ENCODE measurements at regions not wholly inside any gene's neighbourhood (a gene's known extent, or its start where the extent isn't known, plus 50 kb on each side); places are given as distances from the start of the nearest gene placed in this dataset.
"Not testable (repeated sequence)": the region's sequence is repeated elsewhere in the genome, so short reads cannot be mapped to it uniquely, and the experiment has no call there.

DNA sequence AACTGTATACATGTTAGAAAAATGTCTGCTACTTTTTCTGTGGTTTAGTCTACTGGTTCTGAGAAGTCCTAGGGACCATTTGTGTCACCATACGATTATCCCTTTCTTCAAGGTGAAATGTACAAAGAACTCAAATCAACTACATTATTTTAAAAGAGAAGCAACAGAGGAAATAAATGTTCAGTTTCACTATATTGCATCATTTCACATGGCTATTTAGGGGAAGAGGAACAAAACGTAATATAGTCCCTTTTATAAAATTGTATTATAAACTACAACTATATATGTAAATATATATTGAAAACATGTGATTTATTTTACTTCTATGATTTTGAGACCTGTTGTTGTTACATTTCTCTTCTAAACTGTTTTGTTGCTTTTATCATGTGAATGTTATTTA, 1308.0 kb downstream of the EPHA7 start:
- Histone ChIP-seq H3K36me3 (no peaks in the 10 kb centered on the region), H3K27me3 (no peaks in the 10 kb centered on the region)
- no peak for ATAC-seq (ENCODE audit: low FRiP score in 2 of 2)

DNA sequence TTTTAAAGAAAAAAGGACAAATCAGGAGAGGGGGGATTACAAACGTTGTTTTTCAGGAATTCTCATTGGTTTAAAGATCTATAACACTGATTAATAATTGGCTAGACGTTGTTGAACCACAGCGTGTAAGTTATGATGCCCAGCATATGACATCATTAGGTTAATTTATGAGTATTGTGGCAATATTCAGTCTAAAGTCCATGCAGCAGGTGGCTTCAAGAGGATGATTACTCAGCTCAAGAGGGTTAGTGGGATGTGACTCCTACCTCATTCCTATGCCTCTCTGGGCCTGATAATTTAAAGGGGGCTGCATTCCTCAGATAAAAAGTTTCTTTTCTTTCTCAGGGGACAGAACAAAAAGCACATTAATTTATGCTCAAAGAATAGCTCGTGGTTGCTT, 1309.0 kb downstream of the EPHA7 start:
- WGBS, 2 donors: 39 to 43% methylated on average over 4 of the region's 4 CpGs
- TF ChIP-seq CTCF (IDR thresholded peaks at IDR 0.05) (no peak), POLR2A (IDR thresholded peaks at IDR 0.05) (no peak), POLR2AphosphoS5 (IDR thresholded peaks at IDR 0.05) (no peak), EP300 (IDR thresholded peaks at IDR 0.05) (no peak)
- ATAC-seq (ENCODE audit: low FRiP score in 2 of 2) (no peak), DNase-seq (no peak)
- Histone ChIP-seq H3K4me3 (no peak overlapping the region), H3K36me3 (no peaks in the 10 kb centered on the region), H3K4me1 (no peaks in the 10 kb centered on the region), H3K9me3 (no peaks in the 10 kb centered on the region), H3K27me3 (no peaks in the 10 kb centered on the region), H3K27ac (no peak overlapping the region)

More for the DNA sequence above, 1308.0 kb downstream of the EPHA7 start:
- H3K4me3 ChIP-seq: no peak overlapping the region
- DNase-seq: no peak
- H3K27ac ChIP-seq: no peak overlapping the region
- H3K9me3 ChIP-seq: no peaks in the 10 kb centered on the region
- no peaks in the 10 kb centered on the region for H3K4me1 ChIP-seq
- 60 to 69% methylated on average over 2 of the region's 2 CpGs for WGBS, 2 donors
- TF ChIP-seq POLR2AphosphoS5 (IDR thresholded peaks at IDR 0.05) (no peak), CTCF (IDR thresholded peaks at IDR 0.05) (no peak), EP300 (IDR thresholded peaks at IDR 0.05) (no peak), POLR2A (IDR thresholded peaks at IDR 0.05) (no peak)

GRCh38 chr6:92109956-92110355, 1309.4 kb downstream of the EPHA7 start:
- ATAC-seq (ENCODE audit: low FRiP score in 2 of 2) (peak in 1 of 2 donors; percentile 21), DNase-seq (no peak)
- no peak overlapping the region for H3K27ac ChIP-seq
- no peaks in the 10 kb centered on the region for H3K36me3 ChIP-seq
- no peaks in the 10 kb centered on the region for H3K4me1 ChIP-seq
- WGBS, 2 donors: 71 to 78% methylated on average over 5 of the region's 5 CpGs
- H3K27me3 ChIP-seq: no peaks in the 10 kb centered on the region
- H3K4me3 ChIP-seq: no peak overlapping the region
- no peak for TF ChIP-seq POLR2A (IDR thresholded peaks at IDR 0.05)
- no peak for TF ChIP-seq CTCF (IDR thresholded peaks at IDR 0.05)
- TF ChIP-seq EP300 (IDR thresholded peaks at IDR 0.05): no peak
- no peak for TF ChIP-seq POLR2AphosphoS5 (IDR thresholded peaks at IDR 0.05)
- no peaks in the 10 kb centered on the region for H3K9me3 ChIP-seq

DNA sequence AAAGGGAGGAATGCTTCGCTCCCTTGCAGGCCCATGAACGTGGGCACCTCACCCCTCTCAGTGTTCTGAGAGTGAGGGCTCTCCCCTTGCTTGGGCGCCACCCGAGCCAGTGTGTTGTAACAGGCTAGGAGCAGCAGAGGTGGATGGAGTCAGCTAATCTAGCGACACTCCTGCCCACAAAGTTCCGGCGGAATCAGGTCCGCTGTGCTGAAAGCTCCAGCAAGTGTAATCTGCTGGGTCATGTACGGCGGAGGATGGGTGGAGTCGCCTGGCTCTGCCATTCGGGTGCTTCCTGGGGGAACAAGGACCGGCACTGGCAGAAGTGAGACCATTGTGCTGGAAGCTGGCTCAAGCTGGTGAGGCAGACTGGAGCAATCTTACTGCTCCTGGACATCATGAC, 1310.1 kb downstream of the EPHA7 start:
- H3K4me1 ChIP-seq: no peaks in the 10 kb centered on the region
- no peaks in the 10 kb centered on the region for H3K27me3 ChIP-seq
- WGBS, 2 donors: 90 to 95% methylated on average over 7 to 13 of the region's 13 CpGs
- ATAC-seq (ENCODE audit: low FRiP score in 2 of 2) (peak in 1 of 2 donors; percentile 63), DNase-seq (peak in 1 of 2 donors; percentile 3)
- no peaks in the 10 kb centered on the region for H3K9me3 ChIP-seq
- H3K36me3 ChIP-seq: no peaks in the 10 kb centered on the region
- H3K27ac ChIP-seq: no peak overlapping the region
- H3K4me3 ChIP-seq: no peak overlapping the region
- TF ChIP-seq CTCF (IDR thresholded peaks at IDR 0.05) (no peak), EP300 (IDR thresholded peaks at IDR 0.05) (no peak), POLR2A (IDR thresholded peaks at IDR 0.05) (no peak), POLR2AphosphoS5 (IDR thresholded peaks at IDR 0.05) (no peak)

DNA sequence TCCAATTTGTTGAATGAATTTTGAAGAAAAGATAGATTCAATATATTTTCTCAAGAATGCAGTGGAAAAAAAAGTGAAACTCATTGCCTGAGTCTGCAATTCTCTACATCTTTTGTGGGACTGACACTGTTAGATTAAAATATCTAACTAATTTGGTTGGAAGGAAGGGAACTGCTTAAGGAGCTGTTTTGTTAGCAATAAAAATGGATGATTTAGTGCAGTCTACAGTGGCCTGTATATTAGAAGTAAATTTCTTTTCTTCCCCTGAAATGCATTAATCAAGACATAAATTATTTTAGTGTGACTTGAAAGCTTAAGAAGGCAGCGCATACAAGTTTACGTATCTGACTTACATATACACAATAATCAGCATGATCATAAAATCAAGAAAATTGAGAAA, 1332.6 kb downstream of the EPHA7 start:
- Histone ChIP-seq H3K4me1 (no peaks in the 10 kb centered on the region), H3K27me3 (no peaks in the 10 kb centered on the region), H3K27ac (no peak overlapping the region), H3K36me3 (no peaks in the 10 kb centered on the region), H3K4me3 (no peak overlapping the region), H3K9me3 (peaks cover 0 to 3% (median 0%) of the 10 kb centered on the region in 4 donors)
- WGBS, 2 donors: 91% methylated on average over 2 of the region's 2 CpGs
- no peak for TF ChIP-seq CTCF (IDR thresholded peaks at IDR 0.05)
- TF ChIP-seq EP300 (IDR thresholded peaks at IDR 0.05): no peak
- no peak for TF ChIP-seq POLR2A (IDR thresholded peaks at IDR 0.05)
- no peak for TF ChIP-seq POLR2AphosphoS5 (IDR thresholded peaks at IDR 0.05)
- DNase-seq (no peak), ATAC-seq (ENCODE audit: low FRiP score in 2 of 2) (no peak)

GRCh38 chr6:92083914-92084313, 1335.4 kb downstream of the EPHA7 start:
- H3K9me3 ChIP-seq; DNase-seq; ATAC-seq (ENCODE audit: low FRiP score in 2 of 2); H3K27ac ChIP-seq; H3K27me3 ChIP-seq; H3K4me1 ChIP-seq; H3K36me3 ChIP-seq; H3K4me3 ChIP-seq: not testable (repeated sequence)
- WGBS, 2 donors: 92 to 96% methylated on average over 5 of the region's 5 CpGs

Data from upper lobe of left lung (tissue), 6 donors.